Astrocyte of the cerebellum (primary cell): ENCODE measurements at regions not wholly inside any gene's neighbourhood (a gene's known extent, or its start where the extent isn't known, plus 50 kb on each side); places are given as distances from the start of the nearest gene placed in this dataset.

ENCODE experiments used
- DNase-seq: peaks from one replicate; pipeline ENCODE4 v3.0.0-alpha.2; 2011; ENCODE audit warnings: low read depth
- H3K4me3 ChIP-seq: 2 replicates; pipeline ENCODE4 v1.5.1; 2011; ENCODE audit warnings: mild to moderate bottlenecking, low read depth, low read length, moderate library complexity
- CTCF ChIP-seq: IDR thresholded peaks from 2 replicates; pipeline ENCODE4 v1.5.1; 2012; ENCODE audit warnings: low read length, low read depth, moderate library complexity, mild to moderate bottlenecking; ENCODE audit errors: missing control alignments
- in situ Hi-C: cut with HindIII; loops from 2 replicates; pipeline ENCODE4 v1.10.0; 2017; ENCODE audit warnings: low sequenced_read_pairs

GRCh38 chr9:129317179-129318011 lies 139.3 kb upstream of the IER5L start:
- DNase-seq: no peak
- no peak for TF ChIP-seq CTCF

GRCh38 chr9:129316281-129317030 lies 138.4 kb upstream of the IER5L start:
- in situ Hi-C loops: no loop called here
- TF ChIP-seq CTCF: no peak
- no peak overlapping the region for H3K4me3 ChIP-seq
- no peak for DNase-seq

More at GRCh38 chr9:129317179-129318011, 139.3 kb upstream of the IER5L start:
- H3K4me3 ChIP-seq: no peak overlapping the region
- in situ Hi-C loops: no loop called here

- no peak overlapping the region for H3K4me3 ChIP-seq
- no peak for TF ChIP-seq CTCF
- in situ Hi-C loops: no loop called here
- DNase-seq: no peak
Measured at GRCh38 chr9:129313331-129313955, 135.4 kb upstream of the IER5L start.

GRCh38 chr9:129312251-129313122 lies 134.4 kb upstream of the IER5L start:
- no peak overlapping the region for H3K4me3 ChIP-seq
- DNase-seq: no peak
- TF ChIP-seq CTCF: no peak
- in situ Hi-C loops: no loop called here

- DNase-seq: no peak
- in situ Hi-C loops: no loop called here
- H3K4me3 ChIP-seq: no peak overlapping the region
- TF ChIP-seq CTCF: no peak
Measured at GRCh38 chr9:129311643-129312042, 133.6 kb upstream of the IER5L start.
